ENCODE measurements at regions not wholly inside any gene's neighbourhood (a gene's known extent, or its start where the extent isn't known, plus 50 kb on each side); places are given as distances from the start of the nearest gene placed in this dataset.
A peak's percentile ranks its signal among the peaks of the same experiment; 100 is the strongest.
"Not testable (repeated sequence)": the region's sequence is repeated elsewhere in the genome, so short reads cannot be mapped to it uniquely, and the experiment has no call there.

DNA sequence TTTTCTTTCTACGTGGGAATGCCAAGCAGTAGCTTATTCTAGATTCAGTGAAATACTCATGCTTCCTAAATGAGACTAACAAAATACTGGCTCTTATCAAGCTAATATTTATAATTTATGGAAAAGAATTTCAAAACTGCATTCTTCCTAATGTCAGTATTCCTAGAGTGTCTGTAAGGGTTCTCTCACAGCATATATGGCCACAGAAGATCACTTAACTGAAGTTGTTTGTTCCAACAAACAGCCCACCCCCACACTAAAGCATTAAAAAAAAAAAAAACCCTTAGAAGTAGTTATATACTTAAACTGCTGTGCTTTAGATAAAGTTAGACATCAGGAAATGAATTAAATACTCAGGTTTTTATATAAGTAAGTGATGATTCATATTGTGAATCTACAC lies 247.7 kb upstream of the HSF2 start:
- WGBS, 10 experiments: 22 to 100% (median 80%) methylated on average over 1 of the region's 1 CpG; no CpG with 5 or more reads in 3 of the 10 experiments
- in situ Hi-C loops (cut with MboI; ENCODE audit: low pct_unique_long_range_greater_than_20kb in 2 of 9, low sequenced_read_pairs in 9 of 9, unreplicated experiment in 9 of 9): no loop called here
- ATAC-seq (replicated peaks in 6 of 8): no peak

DNA sequence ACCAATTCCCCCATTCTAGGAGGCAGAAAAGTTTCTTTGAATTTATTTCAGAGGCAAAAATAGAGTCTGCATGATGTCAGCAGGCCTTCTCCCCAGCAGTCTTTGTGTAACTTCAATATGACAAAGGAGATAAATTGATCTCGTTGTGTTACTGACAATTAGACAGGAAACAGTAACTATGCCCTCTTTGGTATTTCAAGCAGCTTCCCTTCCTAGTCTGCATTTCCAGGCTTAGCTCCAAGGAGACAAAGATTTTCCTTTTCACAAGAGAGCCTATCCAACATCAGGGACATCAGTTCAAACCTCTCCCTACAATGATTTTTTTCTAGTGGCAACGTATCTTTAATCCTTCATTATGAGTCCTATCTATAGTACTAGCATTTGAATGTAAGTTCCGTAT lies 245.9 kb upstream of the HSF2 start:
- H3K4me1 ChIP-seq (replicated peaks in 1 of 2): peaks cover 10 to 11% of the 10 kb centered on the region in 2 donors
- no peak overlapping the region for H3K27ac ChIP-seq
- in situ Hi-C loops (cut with MboI; ENCODE audit: low pct_unique_long_range_greater_than_20kb in 2 of 9, low sequenced_read_pairs in 9 of 9, unreplicated experiment in 9 of 9): no loop called here
- peak in 5 of 8 experiments; percentile 75 to 97 (median 82) for ATAC-seq (replicated peaks in 6 of 8)
- WGBS, 10 experiments: 0 to 69% (median 32%) methylated on average over 2 to 3 of the region's 3 CpGs
- no peak overlapping the region for H3K4me3 ChIP-seq

More for the DNA sequence above, 247.7 kb upstream of the HSF2 start:
- H3K4me1 ChIP-seq (replicated peaks in 1 of 2): peaks cover 10 to 11% of the 10 kb centered on the region in 2 donors
- no peak overlapping the region for H3K27ac ChIP-seq
- H3K4me3 ChIP-seq: no peak overlapping the region

- in situ Hi-C loops (cut with MboI; ENCODE audit: low pct_unique_long_range_greater_than_20kb in 2 of 9, low sequenced_read_pairs in 9 of 9, unreplicated experiment in 9 of 9): no loop called here
- H3K4me3 ChIP-seq: no peak overlapping the region
- H3K4me1 ChIP-seq (replicated peaks in 1 of 2): peaks cover 10 to 11% of the 10 kb centered on the region in 2 donors
- 0 to 100% (median 84%) methylated on average over 1 of the region's 1 CpG for WGBS, 10 experiments
- no peak overlapping the region for H3K27ac ChIP-seq
- no peak for ATAC-seq (replicated peaks in 6 of 8)
Measured at GRCh38 chr6:122154155-122154554, 245.3 kb upstream of the HSF2 start.

GRCh38 chr6:122154912-122155575 lies 244.4 kb upstream of the HSF2 start:
- WGBS, 10 experiments: 7 to 100% (median 90%) methylated on average over 1 to 2 of the region's 2 CpGs
- H3K4me3 ChIP-seq: no peak overlapping the region
- in situ Hi-C loops (cut with MboI; ENCODE audit: low pct_unique_long_range_greater_than_20kb in 2 of 9, low sequenced_read_pairs in 9 of 9, unreplicated experiment in 9 of 9): no loop called here
- H3K4me1 ChIP-seq (replicated peaks in 1 of 2): peaks cover 10 to 11% of the 10 kb centered on the region in 2 donors
- ATAC-seq (replicated peaks in 6 of 8): peak in 1 of 8 experiments; percentile 67
- H3K27ac ChIP-seq: no peak overlapping the region

GRCh38 chr6:122161136-122161535 lies 238.3 kb upstream of the HSF2 start:
- ATAC-seq (replicated peaks in 6 of 8): no peak
- H3K27ac ChIP-seq: no peak overlapping the region

GRCh38 chr6:122165014-122165413 lies 234.4 kb upstream of the HSF2 start:
- no peak for ATAC-seq (replicated peaks in 6 of 8)
- no CpG with 5 or more reads among the region's 20 CpGs for WGBS, 10 experiments
- Histone ChIP-seq H3K4me1 (replicated peaks in 1 of 2) (no peaks in the 10 kb centered on the region), H3K27ac (no peak overlapping the region), H3K4me3 (no peak overlapping the region)
- in situ Hi-C loops (cut with MboI; ENCODE audit: low pct_unique_long_range_greater_than_20kb in 2 of 9, low sequenced_read_pairs in 9 of 9, unreplicated experiment in 9 of 9): no loop called here

More at GRCh38 chr6:122161136-122161535, 238.3 kb upstream of the HSF2 start:
- Histone ChIP-seq H3K4me1 (replicated peaks in 1 of 2) (no peaks in the 10 kb centered on the region), H3K4me3 (no peak overlapping the region)
- WGBS, 10 experiments: 24 to 96% (median 86%) methylated on average over 2 to 5 of the region's 5 CpGs
- in situ Hi-C loops (cut with MboI; ENCODE audit: low pct_unique_long_range_greater_than_20kb in 2 of 9, low sequenced_read_pairs in 9 of 9, unreplicated experiment in 9 of 9): no loop called here

GRCh38 chr6:122170274-122170673 lies 229.2 kb upstream of the HSF2 start:
- H3K4me3 ChIP-seq: no peak overlapping the region
- ATAC-seq (replicated peaks in 6 of 8): no peak
- WGBS, 10 experiments: 0 to 100% (median 88%) methylated on average over 1 to 2 of the region's 2 CpGs
- H3K27ac ChIP-seq: no peak overlapping the region
- H3K4me1 ChIP-seq (replicated peaks in 1 of 2): no peaks in the 10 kb centered on the region
- in situ Hi-C loops (cut with MboI; ENCODE audit: low pct_unique_long_range_greater_than_20kb in 2 of 9, low sequenced_read_pairs in 9 of 9, unreplicated experiment in 9 of 9): no loop called here

- no peak overlapping the region for H3K27ac ChIP-seq
- no peaks in the 10 kb centered on the region for H3K4me1 ChIP-seq (replicated peaks in 1 of 2)
- no peak overlapping the region for H3K4me3 ChIP-seq
- in situ Hi-C loops (cut with MboI; ENCODE audit: low pct_unique_long_range_greater_than_20kb in 2 of 9, low sequenced_read_pairs in 9 of 9, unreplicated experiment in 9 of 9): loop anchor here in 3 of 9 experiments (25.0 kb wide), 2 partner anchors 317 to 742 kb away; partner anchors contain the start of gene GJA1 (in 2 of the 3)
- WGBS, 10 experiments: 36 to 100% (median 100%) methylated on average over 1 to 2 of the region's 2 CpGs; no CpG with 5 or more reads in 1 of the 10 experiments
- ATAC-seq (replicated peaks in 6 of 8): no peak
Measured at GRCh38 chr6:122178988-122179387, 220.5 kb upstream of the HSF2 start.

GRCh38 chr6:122180132-122180531 lies 219.3 kb upstream of the HSF2 start:
- 0 to 100% (median 80%) methylated on average over 1 of the region's 1 CpG; no CpG with 5 or more reads in 1 of the 10 experiments for WGBS, 10 experiments
- no peaks in the 10 kb centered on the region for H3K4me1 ChIP-seq (replicated peaks in 1 of 2)
- no peak overlapping the region for H3K4me3 ChIP-seq
- H3K27ac ChIP-seq: no peak overlapping the region
- ATAC-seq (replicated peaks in 6 of 8): peak in 2 of 8 experiments; percentile 27 to 35
- in situ Hi-C loops (cut with MboI; ENCODE audit: low pct_unique_long_range_greater_than_20kb in 2 of 9, low sequenced_read_pairs in 9 of 9, unreplicated experiment in 9 of 9): loop anchor here in 3 of 9 experiments (10.0 to 25.0 kb wide), 3 partner anchors 318 to 755 kb away; partner anchors contain the start of gene GJA1 (in 2 of the 3)

- ATAC-seq (replicated peaks in 6 of 8): no peak
- WGBS, 10 experiments: 40 to 100% (median 89%) methylated on average over 1 to 4 of the region's 4 CpGs; no CpG with 5 or more reads in 1 of the 10 experiments
- Histone ChIP-seq H3K4me3 (no peak overlapping the region), H3K27ac (no peak overlapping the region), H3K4me1 (replicated peaks in 1 of 2) (no peaks in the 10 kb centered on the region)
- in situ Hi-C loops (cut with MboI; ENCODE audit: low pct_unique_long_range_greater_than_20kb in 2 of 9, low sequenced_read_pairs in 9 of 9, unreplicated experiment in 9 of 9): loop anchor here in 3 of 9 experiments (10.0 to 25.0 kb wide), 3 partner anchors 320 to 757 kb away; partner anchors contain the start of gene GJA1 (in 2 of the 3)
Measured at GRCh38 chr6:122182061-122182460, 217.4 kb upstream of the HSF2 start.

DNA sequence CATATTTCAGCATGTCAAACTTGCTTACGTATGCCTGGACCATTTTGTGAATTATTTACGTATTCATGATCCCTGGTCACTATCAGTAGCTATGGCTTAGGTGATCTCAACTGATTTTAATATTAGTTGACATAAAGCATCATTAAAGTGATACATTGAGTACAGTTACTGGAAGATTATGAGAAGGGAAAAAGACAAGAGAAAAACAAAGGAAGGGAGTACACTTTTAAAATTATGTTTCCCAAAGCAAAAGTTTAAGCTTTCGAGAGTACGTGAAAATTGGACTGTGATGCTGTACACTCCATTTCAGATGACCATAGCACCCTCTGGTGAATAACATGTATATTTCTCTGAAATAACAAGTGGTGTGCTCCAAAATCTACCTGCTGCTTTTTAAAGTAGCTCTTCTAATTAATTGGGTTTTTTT lies 215.0 kb upstream of the HSF2 start:
- in situ Hi-C loops (cut with MboI; ENCODE audit: low pct_unique_long_range_greater_than_20kb in 2 of 9, low sequenced_read_pairs in 9 of 9, unreplicated experiment in 9 of 9): loop anchor here in 3 of 9 experiments (10.0 to 25.0 kb wide), 3 partner anchors 322 to 760 kb away; partner anchors contain the start of gene GJA1 (in 2 of the 3)
- H3K4me3 ChIP-seq: no peak overlapping the region
- peak in 4 of 8 experiments; percentile 41 to 78 (median 66) for ATAC-seq (replicated peaks in 6 of 8)
- no peak overlapping the region for H3K27ac ChIP-seq
- no peaks in the 10 kb centered on the region for H3K4me1 ChIP-seq (replicated peaks in 1 of 2)
- 9 to 95% (median 73%) methylated on average over 3 to 4 of the region's 4 CpGs for WGBS, 10 experiments

GRCh38 chr6:122185458-122185857 lies 214.0 kb upstream of the HSF2 start:
- not testable (repeated sequence) for ATAC-seq (replicated peaks in 6 of 8); H3K27ac ChIP-seq; H3K4me1 ChIP-seq (replicated peaks in 1 of 2); H3K4me3 ChIP-seq
- 57 to 97% (median 84%) methylated on average over 2 to 11 of the region's 19 CpGs; no CpG with 5 or more reads in 1 of the 10 experiments for WGBS, 10 experiments
- in situ Hi-C loops (cut with MboI; ENCODE audit: low pct_unique_long_range_greater_than_20kb in 2 of 9, low sequenced_read_pairs in 9 of 9, unreplicated experiment in 9 of 9): loop anchor here in 3 of 9 experiments (10.0 to 25.0 kb wide), 3 partner anchors 323 to 761 kb away; partner anchors contain the start of gene GJA1 (in 2 of the 3)

GRCh38 chr6:122187186-122187585 lies 212.3 kb upstream of the HSF2 start:
- in situ Hi-C loops (cut with MboI; ENCODE audit: low pct_unique_long_range_greater_than_20kb in 2 of 9, low sequenced_read_pairs in 9 of 9, unreplicated experiment in 9 of 9): loop anchor here in 3 of 9 experiments (10.0 to 25.0 kb wide), 3 partner anchors 325 to 762 kb away; partner anchors contain the start of gene GJA1 (in 2 of the 3)
- H3K27ac ChIP-seq: no peak overlapping the region
- ATAC-seq (replicated peaks in 6 of 8): no peak
- no peak overlapping the region for H3K4me3 ChIP-seq
- 33 to 100% (median 75%) methylated on average over 1 of the region's 1 CpG; no CpG with 5 or more reads in 2 of the 10 experiments for WGBS, 10 experiments
- H3K4me1 ChIP-seq (replicated peaks in 1 of 2): no peaks in the 10 kb centered on the region

Data from motor neuron (in vitro differentiated cells).